ENCODE measurements at regions not wholly inside any gene's neighbourhood (a gene's known extent, or its start where the extent isn't known, plus 50 kb on each side); places are given as distances from the start of the nearest gene placed in this dataset.

- TF ChIP-seq CTCF (IDR thresholded peaks at IDR 0.05; ENCODE audit: poor library complexity, severe bottlenecking) (no peak), TAF1 (IDR thresholded peaks at IDR 0.05; ENCODE audit: low read depth) (no peak), EP300 (conservative IDR thresholded peaks at IDR 0.05; ENCODE audit: poor library complexity, severe bottlenecking) (no peak), POLR2AphosphoS5 (IDR thresholded peaks at IDR 0.05) (no peak), EZH2 (IDR thresholded peaks at IDR 0.05; ENCODE audit: borderline replicate concordance, insufficient read depth, low read length, poor library complexity, severe bottlenecking) (no peak), SMC3 (conservative IDR thresholded peaks at IDR 0.05; ENCODE audit: poor library complexity) (no peak)
These were observed 382.5 kb upstream of the KIRREL3 start for GRCh38 chr11:127383026-127383425.
